ENCODE measurements at regions not wholly inside any gene's neighbourhood (a gene's known extent, or its start where the extent isn't known, plus 50 kb on each side); places are given as distances from the start of the nearest gene placed in this dataset.

- H3K36me3 Mint-ChIP-seq (ENCODE audit: low read depth): no peaks in the 10 kb centered on the region
Observed at GRCh38 chr3:95887114-95887513, 927.3 kb upstream of the EPHA6 start.

GRCh38 chr3:95894820-95895219 lies 919.6 kb upstream of the EPHA6 start:
- no peak for DNase-seq (ENCODE audit: low spot score)
- no peak overlapping the region for H3K4me3 Mint-ChIP-seq
- H3K27me3 Mint-ChIP-seq (ENCODE audit: low read depth): no peaks in the 10 kb centered on the region
- H3K36me3 Mint-ChIP-seq (ENCODE audit: low read depth): no peaks in the 10 kb centered on the region
- H3K9me3 Mint-ChIP-seq: peaks cover 31% of the 10 kb centered on the region
- H3K4me1 Mint-ChIP-seq (ENCODE audit: low read depth): no peaks in the 10 kb centered on the region
- H3K27ac Mint-ChIP-seq: no peak overlapping the region

More at GRCh38 chr3:95887114-95887513, 927.3 kb upstream of the EPHA6 start:
- no peak for DNase-seq (ENCODE audit: low spot score)
- Mint-ChIP-seq H3K4me1 (ENCODE audit: low read depth) (no peaks in the 10 kb centered on the region), H3K27ac (no peak overlapping the region), H3K27me3 (ENCODE audit: low read depth) (no peaks in the 10 kb centered on the region), H3K4me3 (no peak overlapping the region), H3K9me3 (peaks cover 23% of the 10 kb centered on the region)

DNA sequence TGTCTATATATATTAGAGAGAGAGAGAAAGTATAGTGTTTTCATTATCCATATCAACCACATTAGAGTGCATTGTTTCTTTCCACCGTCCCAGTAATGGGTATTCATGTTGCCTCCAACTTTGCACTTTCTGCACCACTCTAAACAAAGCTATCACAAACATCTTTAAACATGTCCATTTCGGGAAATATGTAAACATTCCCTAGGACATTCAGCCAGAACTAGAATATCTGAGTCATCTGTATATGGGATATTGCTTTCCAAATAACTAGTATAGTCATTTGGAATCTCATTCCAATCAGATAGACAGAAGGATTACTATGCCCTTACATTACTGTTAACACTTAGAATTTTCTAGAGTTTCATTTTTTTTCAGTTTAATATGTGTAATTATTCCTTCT lies 914.9 kb upstream of the EPHA6 start:
- Mint-ChIP-seq H3K36me3 (ENCODE audit: low read depth) (no peaks in the 10 kb centered on the region), H3K27me3 (ENCODE audit: low read depth) (no peaks in the 10 kb centered on the region), H3K27ac (no peak overlapping the region), H3K4me3 (no peak overlapping the region), H3K9me3 (peaks cover 17% of the 10 kb centered on the region), H3K4me1 (ENCODE audit: low read depth) (no peaks in the 10 kb centered on the region)
- no peak for DNase-seq (ENCODE audit: low spot score)

DNA sequence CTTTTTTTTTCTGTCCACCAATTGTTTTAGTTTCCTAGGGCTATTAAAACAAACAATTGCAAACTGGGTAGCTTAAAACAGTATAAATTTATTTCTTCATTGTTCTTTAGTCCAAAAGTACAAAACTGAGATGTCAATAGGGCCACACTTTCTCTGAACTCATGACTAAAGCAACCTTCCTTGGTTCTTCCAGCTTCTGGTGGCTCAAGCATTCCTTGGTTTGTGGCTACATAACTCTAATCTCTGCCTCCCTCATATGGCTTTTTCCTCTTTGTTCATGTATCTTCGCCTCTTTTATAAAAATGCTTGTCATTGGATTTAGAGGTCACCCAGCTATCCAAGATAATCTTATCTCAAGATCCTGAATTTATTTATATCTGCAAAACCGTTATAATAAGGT lies 914.5 kb upstream of the EPHA6 start:
- DNase-seq (ENCODE audit: low spot score): no peak
- Mint-ChIP-seq H3K36me3 (ENCODE audit: low read depth) (no peaks in the 10 kb centered on the region), H3K4me1 (ENCODE audit: low read depth) (no peaks in the 10 kb centered on the region), H3K27me3 (ENCODE audit: low read depth) (no peaks in the 10 kb centered on the region), H3K4me3 (no peak overlapping the region), H3K9me3 (peaks cover 20% of the 10 kb centered on the region), H3K27ac (no peak overlapping the region)

GRCh38 chr3:95901948-95902347 lies 912.4 kb upstream of the EPHA6 start:
- H3K36me3 Mint-ChIP-seq (ENCODE audit: low read depth): no peaks in the 10 kb centered on the region
- no peaks in the 10 kb centered on the region for H3K4me1 Mint-ChIP-seq (ENCODE audit: low read depth)
- DNase-seq (ENCODE audit: low spot score): no peak
- H3K27me3 Mint-ChIP-seq (ENCODE audit: low read depth): no peaks in the 10 kb centered on the region
- no peak overlapping the region for H3K4me3 Mint-ChIP-seq
- peaks cover 13% of the 10 kb centered on the region for H3K9me3 Mint-ChIP-seq
- no peak overlapping the region for H3K27ac Mint-ChIP-seq

- DNase-seq (ENCODE audit: low spot score): no peak
- H3K4me3 Mint-ChIP-seq: no peak overlapping the region
- no peaks in the 10 kb centered on the region for H3K27me3 Mint-ChIP-seq (ENCODE audit: low read depth)
- H3K4me1 Mint-ChIP-seq (ENCODE audit: low read depth): no peaks in the 10 kb centered on the region
- H3K9me3 Mint-ChIP-seq: peaks cover 19% of the 10 kb centered on the region
- no peaks in the 10 kb centered on the region for H3K36me3 Mint-ChIP-seq (ENCODE audit: low read depth)
- H3K27ac Mint-ChIP-seq: no peak overlapping the region
Observed at GRCh38 chr3:95905182-95905581, 909.2 kb upstream of the EPHA6 start.

DNA sequence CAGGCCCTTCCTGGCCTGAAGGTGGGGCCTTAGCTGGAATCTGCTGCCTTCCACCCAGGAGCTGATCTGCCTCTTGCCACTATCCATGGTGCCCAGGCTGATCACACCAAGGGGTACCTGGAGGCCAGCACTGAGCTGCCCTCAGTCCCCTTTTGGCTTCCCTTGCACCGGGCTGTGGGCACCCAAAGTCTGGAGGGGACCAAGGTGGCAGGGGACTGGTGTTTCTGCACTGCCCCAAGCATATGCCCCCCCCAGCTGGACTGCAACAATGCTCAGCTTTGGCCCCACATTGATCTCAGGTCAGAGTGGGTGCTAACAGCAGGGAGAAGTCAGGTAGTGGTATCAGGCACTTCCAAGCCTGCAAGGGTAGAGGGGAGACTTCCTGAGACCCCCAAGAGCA lies 902.6 kb upstream of the EPHA6 start:
- peaks cover 50% of the 10 kb centered on the region for H3K9me3 Mint-ChIP-seq
- no peaks in the 10 kb centered on the region for H3K36me3 Mint-ChIP-seq (ENCODE audit: low read depth)
- H3K27ac Mint-ChIP-seq: no peak overlapping the region
- H3K4me1 Mint-ChIP-seq (ENCODE audit: low read depth): no peaks in the 10 kb centered on the region
- no peaks in the 10 kb centered on the region for H3K27me3 Mint-ChIP-seq (ENCODE audit: low read depth)
- H3K4me3 Mint-ChIP-seq: no peak overlapping the region
- no peak for DNase-seq (ENCODE audit: low spot score)

GRCh38 chr3:95923496-95924210 lies 890.7 kb upstream of the EPHA6 start:
- DNase-seq (ENCODE audit: low spot score): no peak
- Mint-ChIP-seq H3K36me3 (ENCODE audit: low read depth) (no peaks in the 10 kb centered on the region), H3K4me1 (ENCODE audit: low read depth) (no peaks in the 10 kb centered on the region), H3K4me3 (no peak overlapping the region), H3K27ac (no peak overlapping the region), H3K9me3 (peaks cover 12% of the 10 kb centered on the region), H3K27me3 (ENCODE audit: low read depth) (no peaks in the 10 kb centered on the region)

DNA sequence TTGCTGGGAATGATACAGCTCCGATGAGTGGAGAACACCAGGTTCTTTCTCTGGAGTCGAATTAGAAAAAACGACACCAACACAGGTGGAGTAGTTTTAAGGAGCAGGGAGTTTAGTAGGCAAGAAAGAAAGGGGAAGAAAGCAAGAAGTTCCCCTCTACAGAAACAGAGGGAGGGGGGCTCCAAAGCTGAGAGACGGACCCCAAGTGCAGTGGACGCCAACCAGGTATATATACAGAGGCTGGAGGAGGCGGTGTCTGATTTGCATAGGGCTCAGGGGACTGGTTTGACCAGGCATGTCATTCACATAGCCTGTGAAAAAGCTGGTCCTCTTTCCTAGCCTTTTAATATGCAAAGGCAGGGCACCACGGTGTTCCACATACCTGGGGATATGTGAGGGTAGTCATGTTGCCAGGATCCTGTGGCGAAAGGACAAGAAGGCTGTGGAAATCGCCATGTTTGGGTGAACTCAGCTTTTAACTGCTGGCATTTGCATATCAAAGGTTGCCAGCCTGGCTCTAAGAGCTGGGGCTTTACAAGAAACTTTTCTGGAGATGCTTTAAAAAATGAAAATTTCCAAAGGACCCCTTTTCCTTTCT lies 887.4 kb upstream of the EPHA6 start:
- Mint-ChIP-seq H3K9me3 (peaks cover 12% of the 10 kb centered on the region), H3K36me3 (ENCODE audit: low read depth) (no peaks in the 10 kb centered on the region), H3K4me3 (no peak overlapping the region), H3K4me1 (ENCODE audit: low read depth) (no peaks in the 10 kb centered on the region), H3K27me3 (ENCODE audit: low read depth) (no peaks in the 10 kb centered on the region), H3K27ac (no peak overlapping the region)
- DNase-seq (ENCODE audit: low spot score): no peak

DNA sequence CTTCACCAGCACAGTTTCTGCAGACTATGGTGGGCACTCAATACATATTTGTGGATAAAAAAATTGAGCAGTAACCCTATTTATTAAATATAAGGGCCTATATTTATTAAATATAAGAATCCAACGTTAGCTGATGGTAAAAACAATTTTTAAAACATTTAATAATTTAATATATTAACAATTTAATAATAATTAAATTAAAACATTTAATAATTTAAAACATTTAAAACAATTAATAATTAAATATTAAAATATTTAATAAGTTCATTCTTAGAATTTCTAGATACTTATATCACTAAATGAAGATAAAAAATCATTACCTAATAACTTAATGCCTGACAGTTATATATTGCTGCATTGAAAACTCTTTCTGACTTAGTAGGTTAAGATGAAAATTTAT lies 880.2 kb upstream of the EPHA6 start:
- H3K27me3 Mint-ChIP-seq (ENCODE audit: low read depth): no peaks in the 10 kb centered on the region
- no peaks in the 10 kb centered on the region for H3K9me3 Mint-ChIP-seq

DNA sequence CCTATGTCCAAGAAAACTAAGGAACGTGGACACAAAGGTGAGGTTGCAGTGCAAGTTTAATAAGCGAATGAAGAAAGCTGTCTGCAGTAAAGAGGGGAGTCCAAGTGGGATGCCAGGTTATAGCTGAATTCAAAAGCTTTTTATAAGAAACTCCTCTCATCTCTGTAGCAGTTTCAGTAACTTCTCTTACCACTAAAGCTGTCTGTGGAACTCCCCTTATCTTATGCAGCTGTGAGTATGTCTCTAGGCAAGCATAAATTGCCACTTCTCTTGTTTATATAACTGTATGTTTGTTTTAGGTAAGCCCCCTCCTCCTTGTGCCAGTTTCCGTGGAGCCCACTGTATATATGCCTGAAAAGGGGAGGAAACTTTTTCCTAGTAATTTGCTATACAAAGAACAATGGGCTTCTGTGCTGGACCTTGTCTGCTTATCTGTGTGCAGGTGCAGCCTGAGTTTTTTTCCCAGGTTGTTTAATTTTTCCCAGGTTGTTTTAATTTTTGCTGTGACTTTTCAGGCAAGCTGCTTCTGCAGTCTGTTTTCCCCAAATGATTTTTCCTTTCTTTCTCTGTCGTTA lies 875.1 kb upstream of the EPHA6 start:
- H3K27ac Mint-ChIP-seq: no peak overlapping the region
- H3K9me3 Mint-ChIP-seq: peaks cover 6% of the 10 kb centered on the region
- H3K4me1 Mint-ChIP-seq (ENCODE audit: low read depth): no peaks in the 10 kb centered on the region
- no peak for DNase-seq (ENCODE audit: low spot score)
- no peaks in the 10 kb centered on the region for H3K36me3 Mint-ChIP-seq (ENCODE audit: low read depth)
- no peak overlapping the region for H3K4me3 Mint-ChIP-seq
- no peaks in the 10 kb centered on the region for H3K27me3 Mint-ChIP-seq (ENCODE audit: low read depth)

More for the DNA sequence above, 880.2 kb upstream of the EPHA6 start:
- H3K27ac Mint-ChIP-seq: no peak overlapping the region
- no peaks in the 10 kb centered on the region for H3K36me3 Mint-ChIP-seq (ENCODE audit: low read depth)
- H3K4me3 Mint-ChIP-seq: no peak overlapping the region
- no peak for DNase-seq (ENCODE audit: low spot score)
- no peaks in the 10 kb centered on the region for H3K4me1 Mint-ChIP-seq (ENCODE audit: low read depth)

GRCh38 chr3:95965704-95966336 lies 848.6 kb upstream of the EPHA6 start:
- Mint-ChIP-seq H3K4me1 (ENCODE audit: low read depth) (no peaks in the 10 kb centered on the region), H3K27ac (no peak overlapping the region), H3K4me3 (no peak overlapping the region), H3K9me3 (peaks cover 12% of the 10 kb centered on the region), H3K27me3 (ENCODE audit: low read depth) (no peaks in the 10 kb centered on the region), H3K36me3 (ENCODE audit: low read depth) (no peaks in the 10 kb centered on the region)
- DNase-seq (ENCODE audit: low spot score): no peak

DNA sequence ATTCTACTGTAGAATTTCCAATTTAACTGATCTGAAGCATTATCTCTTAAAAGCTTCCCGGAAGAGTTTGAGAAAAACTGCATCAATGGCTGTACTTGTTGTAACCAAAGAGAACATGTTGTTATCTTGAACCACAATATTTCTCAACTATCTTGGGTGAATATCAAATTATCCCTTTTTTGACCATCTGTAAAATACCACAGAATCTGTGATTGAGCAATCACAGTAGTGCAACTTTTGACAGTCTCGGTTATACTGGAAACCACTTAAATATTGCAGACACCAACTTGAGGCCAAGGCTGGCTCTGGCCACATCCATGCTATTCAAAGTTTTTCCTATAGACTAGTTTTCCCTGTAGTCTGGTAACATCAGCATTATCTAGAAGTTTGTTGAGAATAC lies 842.8 kb upstream of the EPHA6 start:
- no peak for DNase-seq (ENCODE audit: low spot score)
- no peak overlapping the region for H3K27ac Mint-ChIP-seq
- no peaks in the 10 kb centered on the region for H3K4me1 Mint-ChIP-seq (ENCODE audit: low read depth)
- no peaks in the 10 kb centered on the region for H3K27me3 Mint-ChIP-seq (ENCODE audit: low read depth)
- H3K36me3 Mint-ChIP-seq (ENCODE audit: low read depth): no peaks in the 10 kb centered on the region
- H3K9me3 Mint-ChIP-seq: peaks cover 18% of the 10 kb centered on the region
- H3K4me3 Mint-ChIP-seq: no peak overlapping the region

- no peaks in the 10 kb centered on the region for H3K36me3 Mint-ChIP-seq (ENCODE audit: low read depth)
- peaks cover 16% of the 10 kb centered on the region for H3K9me3 Mint-ChIP-seq
- no peak overlapping the region for H3K4me3 Mint-ChIP-seq
- H3K4me1 Mint-ChIP-seq (ENCODE audit: low read depth): no peaks in the 10 kb centered on the region
- DNase-seq (ENCODE audit: low spot score): no peak
- no peak overlapping the region for H3K27ac Mint-ChIP-seq
- H3K27me3 Mint-ChIP-seq (ENCODE audit: low read depth): no peaks in the 10 kb centered on the region
Observed at GRCh38 chr3:95994338-95994737, 820.1 kb upstream of the EPHA6 start.

Data from T-helper 2 cell treated with Interferon-gamma antibody and Interleukin-4, amounts not matched to agents 5 μg/mL and 100 μg/mL, for 36 hours (primary cell).